B cell (primary cell): ENCODE measurements at regions not wholly inside any gene's neighbourhood (a gene's known extent, or its start where the extent isn't known, plus 50 kb on each side); places are given as distances from the start of the nearest gene placed in this dataset.

Experiments used
- ATAC-seq: fragments of 200-7000 bp; cut with Tn5 transposase; one replicate; pipeline ENCODE4 v1.10.0; 2021; ENCODE audit warnings: low read depth, mild to moderate bottlenecking, moderate number of reproducible peaks, moderate library complexity
- CTCF ChIA-PET: fragments of 350-600 bp; sonication (Branson Sonifier 250); formaldehyde crosslinking; loops from one replicate; lab custom pipeline; 2021; ENCODE audit warnings: antibody characterized with exemption, inconsistent platforms; lab: Charles Lee
- POLR2A ChIA-PET: fragments of 350-600 bp; sonication (Branson Sonifier 250); formaldehyde crosslinking; loops from one replicate; lab custom pipeline; 2021; ENCODE audit warnings: antibody characterized with exemption; lab: Charles Lee
- DNase-seq: peaks from one replicate; pipeline ENCODE4 v3.0.0; 2013
- H2AFZ ChIP-seq: 2 replicates; pipeline ENCODE4 v1.6.1; 2012; ENCODE audit warnings: mild to moderate bottlenecking, low read depth, low read length; ENCODE audit not compliant: insufficient read depth, poor library complexity, severe bottlenecking
- H3K27ac ChIP-seq, 2 donors: 1 replicate in 1 of 2; 2 replicates in 1 of 2; pipeline ENCODE4 v1.5.1; 2012 to 2013; ENCODE audit warnings: low read length in 2 of 2, mild to moderate bottlenecking in 2 of 2, moderate library complexity in 1 of 2
- H3K27me3 ChIP-seq, 4 experiments: fragments of 200-600 bp in 1 of 4; sonication (generic) in 1 of 4; replicated peaks in 1 of 4; 1 replicate in 2 of 4; 2 replicates in 2 of 4; pipeline versions ENCODE4 v1.6.1 to v1.7.0; 2013 to 2016; ENCODE audit warnings: low read length in 3 of 4, mild to moderate bottlenecking in 2 of 4, mixed read lengths in 1 of 4, moderate library complexity in 1 of 4; ENCODE audit not compliant: insufficient read depth in 4 of 4, control insufficient read depth in 3 of 4; ENCODE audit errors: control extremely low read depth in 1 of 4
- H3K36me3 ChIP-seq, 2 experiments: replicated peaks in 1 of 2; 1 replicate in 1 of 2; 2 replicates in 1 of 2; pipeline versions ENCODE4 v1.6.1 to v1.7.1; 2013; ENCODE audit warnings: low read length in 1 of 2; ENCODE audit not compliant: insufficient read depth in 2 of 2, control insufficient read depth in 1 of 2; ENCODE audit errors: control extremely low read depth in 1 of 2, extremely low read depth in 1 of 2
- H3K4me1 ChIP-seq, 2 donors: fragments of 200-600 bp in 1 of 2; sonication (generic) in 1 of 2; 1 replicate in 1 of 2; 2 replicates in 1 of 2; pipeline versions ENCODE4 v1.5.1 to v1.6.1; 2013 to 2017; ENCODE audit warnings: low read length in 2 of 2; ENCODE audit not compliant: control insufficient read depth in 2 of 2, insufficient read depth in 2 of 2
- H3K4me2 ChIP-seq: replicated peaks from 2 replicates; pipeline ENCODE3; 2012; ENCODE audit warnings: mild to moderate bottlenecking, low read depth, low read length; ENCODE audit not compliant: poor library complexity, severe bottlenecking
- H3K4me3 ChIP-seq, 5 experiments: fragments of 200-600 bp in 1 of 5; sonication (generic) in 1 of 5; 1 replicate in 3 of 5; 2 replicates in 2 of 5; pipeline versions ENCODE4 v1.5.1 to v1.7.0; 2011 to 2016; ENCODE audit warnings: low read length in 4 of 5, mild to moderate bottlenecking in 4 of 5, low read depth in 2 of 5, control low read depth in 1 of 5, moderate library complexity in 1 of 5; ENCODE audit not compliant: insufficient read depth in 1 of 5; ENCODE audit errors: control extremely low read depth in 1 of 5, extremely low read depth in 1 of 5
- H3K79me2 ChIP-seq: fragments of 200-600 bp; sonication (generic); one replicate; pipeline ENCODE4 v1.6.0; 2016; ENCODE audit warnings: low read length; ENCODE audit not compliant: control insufficient read depth, insufficient read depth
- H3K9ac ChIP-seq: fragments of 200-600 bp; sonication (generic); 2 replicates; pipeline ENCODE4 v1.6.1; 2017; ENCODE audit warnings: mild to moderate bottlenecking, low read length, moderate library complexity
- H3K9me3 ChIP-seq, 3 donors: one replicate each; pipeline versions ENCODE4 v1.6.1 to v1.7.1; 2013; ENCODE audit warnings: low read length in 2 of 3; ENCODE audit not compliant: control insufficient read depth in 2 of 3, insufficient read depth in 1 of 3; ENCODE audit errors: control extremely low read depth in 1 of 3
- H4K20me1 ChIP-seq: 2 replicates; pipeline ENCODE4 v1.6.0; 2012; ENCODE audit warnings: mild to moderate bottlenecking, low read length; ENCODE audit not compliant: insufficient read depth, control insufficient read depth, poor library complexity, severe bottlenecking
- H3K27ac Mint-ChIP-seq: one replicate; pipeline ENCODE4 v1.8.0; 2021; ENCODE audit warnings: mixed read lengths
- H3K27me3 Mint-ChIP-seq: one replicate; pipeline ENCODE4 v1.8.0; 2021; ENCODE audit warnings: mixed read lengths
- H3K4me1 Mint-ChIP-seq: one replicate; pipeline ENCODE4 v1.8.0; 2021; ENCODE audit warnings: mixed read lengths
- H3K4me3 Mint-ChIP-seq: one replicate; pipeline ENCODE4 v1.8.0; 2021; ENCODE audit warnings: mixed read lengths
- H3K9me3 Mint-ChIP-seq: one replicate; pipeline ENCODE4 v1.8.0; 2022; ENCODE audit warnings: mixed read lengths; ENCODE audit not compliant: insufficient read depth
- EZH2 ChIP-seq: IDR thresholded peaks from 2 replicates; pipeline ENCODE4 v1.6.1; 2012; ENCODE audit warnings: borderline replicate concordance, low read depth, mild to moderate bottlenecking, moderate library complexity, low read length; ENCODE audit not compliant: insufficient read depth, poor library complexity, severe bottlenecking
- WGBS: methylation state at CpG from one replicate; pipeline ENCODE4 v1.1.5; 2013; ENCODE audit warnings: missing lambda C conversion rate; ENCODE audit not compliant: insufficient coverage; 5-methylcytosine and 5-hydroxymethylcytosine counted together
- intact Hi-C: fragments of 100-400 bp; cut with micrococcal nuclease; formaldehyde crosslinking; loops from one replicate; pipeline ENCODE4 v1.10.0; 2022
- TF ChIP-seq, protein P1 (sequence below): fragments of 200-600 bp; IDR thresholded peaks from one replicate; pipeline ENCODE4 v1.8.0; 2022; ENCODE audit warnings: antibody characterized with exemption, mild to moderate bottlenecking

DNA sequence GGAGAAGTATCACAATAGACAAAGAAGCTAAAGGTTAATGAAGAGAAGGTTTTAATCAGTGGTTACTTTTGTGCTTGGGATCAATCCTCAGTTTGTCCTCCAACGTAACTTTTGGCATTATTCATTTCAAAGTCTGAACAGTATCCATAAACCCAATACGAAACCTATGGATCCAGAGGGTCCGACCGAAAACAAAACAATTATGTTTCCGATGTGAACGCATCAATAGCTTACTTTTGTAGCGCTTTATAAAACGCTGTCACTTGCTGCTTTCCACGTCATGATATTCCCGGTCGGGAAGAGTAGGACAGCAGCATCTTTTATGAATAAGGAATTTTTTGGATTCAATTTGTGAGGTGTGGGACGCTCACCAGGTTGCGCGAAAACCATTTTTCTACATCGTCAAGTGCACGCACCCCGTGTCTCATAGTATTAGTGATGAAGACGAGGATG is 383.8 kb downstream of the ZFHX3 start:
- H3K9me3 Mint-ChIP-seq = no peaks in the 10 kb centered on the region

More for the DNA sequence above, 383.8 kb downstream of the ZFHX3 start:
- Histone ChIP-seq H3K9ac (peak overlapping the region; percentile 77), H3K79me2 (peaks cover 26% of the 10 kb centered on the region), H3K27ac (peak overlapping the region; percentile 84 to 92), H2AFZ (peak overlapping the region; percentile 84), H3K9me3 (peaks cover 0 to 6% (median 0%) of the 10 kb centered on the region in 3 donors), H3K4me2 (peak overlapping the region; percentile 77), H4K20me1 (no peaks in the 10 kb centered on the region), H3K27me3 (no peaks in the 10 kb centered on the region), H3K4me3 (peak overlapping the region; percentile 87 to 99 (median 92)), H3K36me3 (no peaks in the 10 kb centered on the region), H3K4me1 (peaks cover 18 to 19% of the 10 kb centered on the region in 2 donors)
- POLR2A ChIA-PET = no interaction called here
- Mint-ChIP-seq H3K27ac (peak overlapping the region; percentile 97), H3K4me1 (peaks cover 20% of the 10 kb centered on the region), H3K27me3 (no peaks in the 10 kb centered on the region), H3K4me3 (peak overlapping the region; percentile 100)
- 4% methylated on average over 17 of the region's 18 CpGs for WGBS
- CTCF ChIA-PET = interaction anchor here (0.6 to 1.1 kb wide), 2 partner anchors 13 to 161 kb away, joined by 3 read pairs; no protein-coding TSS in a partner anchor
- DNase-seq (peak; percentile 12), ATAC-seq (no peak)
- intact Hi-C loops = loop anchor here (10.0 kb wide), 1 partner anchor 1099 kb away; no protein-coding TSS in a partner anchor
- no peak for TF ChIP-seq EZH2
- TF ChIP-seq, protein P1, sequence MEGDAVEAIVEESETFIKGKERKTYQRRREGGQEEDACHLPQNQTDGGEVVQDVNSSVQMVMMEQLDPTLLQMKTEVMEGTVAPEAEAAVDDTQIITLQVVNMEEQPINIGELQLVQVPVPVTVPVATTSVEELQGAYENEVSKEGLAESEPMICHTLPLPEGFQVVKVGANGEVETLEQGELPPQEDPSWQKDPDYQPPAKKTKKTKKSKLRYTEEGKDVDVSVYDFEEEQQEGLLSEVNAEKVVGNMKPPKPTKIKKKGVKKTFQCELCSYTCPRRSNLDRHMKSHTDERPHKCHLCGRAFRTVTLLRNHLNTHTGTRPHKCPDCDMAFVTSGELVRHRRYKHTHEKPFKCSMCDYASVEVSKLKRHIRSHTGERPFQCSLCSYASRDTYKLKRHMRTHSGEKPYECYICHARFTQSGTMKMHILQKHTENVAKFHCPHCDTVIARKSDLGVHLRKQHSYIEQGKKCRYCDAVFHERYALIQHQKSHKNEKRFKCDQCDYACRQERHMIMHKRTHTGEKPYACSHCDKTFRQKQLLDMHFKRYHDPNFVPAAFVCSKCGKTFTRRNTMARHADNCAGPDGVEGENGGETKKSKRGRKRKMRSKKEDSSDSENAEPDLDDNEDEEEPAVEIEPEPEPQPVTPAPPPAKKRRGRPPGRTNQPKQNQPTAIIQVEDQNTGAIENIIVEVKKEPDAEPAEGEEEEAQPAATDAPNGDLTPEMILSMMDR = no peak
